Cardiac fibroblast (primary cell): ENCODE measurements at regions not wholly inside any gene's neighbourhood (a gene's known extent, or its start where the extent isn't known, plus 50 kb on each side); places are given as distances from the start of the nearest gene placed in this dataset.

ENCODE experiments used
- DNase-seq, 2 donors: peaks; one replicate each; pipeline versions ENCODE4 v3.0.0 to v3.0.0-alpha.2; 2010; ENCODE audit warnings: low read depth in 2 of 2
- H3K4me3 ChIP-seq, 2 donors: replicated peaks in 1 of 2; 1 replicate in 1 of 2; 2 replicates in 1 of 2; pipeline ENCODE4 v1.5.1; 2011; ENCODE audit warnings: low read depth in 2 of 2, low read length in 2 of 2, mild to moderate bottlenecking in 2 of 2, moderate library complexity in 1 of 2
- TF ChIP-seq, protein P1 (sequence below): IDR thresholded peaks from one replicate; pipeline ENCODE4 v1.5.1; 2011; ENCODE audit warnings: low read depth, mild to moderate bottlenecking, low read length, inconsistent platforms

DNA sequence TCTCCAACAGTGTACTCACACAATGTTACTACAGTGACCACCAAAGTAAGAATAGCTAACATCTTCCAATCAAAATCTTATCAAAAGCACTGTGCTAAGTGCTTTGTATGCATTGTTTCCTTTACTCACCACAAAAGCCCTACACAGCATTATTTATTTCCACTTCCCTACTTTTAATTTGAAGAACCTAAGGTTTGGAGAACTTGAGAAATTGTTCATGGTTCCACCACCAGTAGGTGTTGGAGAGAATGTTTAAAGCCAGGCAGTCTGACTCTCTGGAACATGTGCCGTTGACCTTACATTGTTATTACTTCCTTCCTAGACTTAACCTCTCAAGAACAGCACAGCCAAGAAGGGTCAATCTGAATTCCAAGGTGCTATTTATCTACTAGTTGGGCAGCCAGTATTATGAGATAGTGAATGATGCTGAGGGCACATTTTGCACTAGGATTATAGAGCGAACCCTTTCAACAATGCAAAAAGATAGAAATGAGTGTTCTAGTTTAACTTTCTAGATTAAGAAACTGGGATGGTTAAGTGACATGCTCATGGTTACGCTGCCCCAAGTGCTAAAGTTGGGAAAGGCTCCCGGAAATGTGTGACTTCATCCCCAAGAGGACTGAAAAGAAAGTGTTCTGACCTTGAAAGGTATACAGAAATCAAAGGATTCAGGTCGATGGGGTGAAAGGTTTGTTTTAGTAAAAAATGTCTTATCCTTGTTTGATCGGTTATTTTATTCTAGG is 55.2 kb upstream of the FAM136A start:
- DNase-seq, result peak; percentile 3 to 43
- no peak overlapping the region for H3K4me3 ChIP-seq

DNA sequence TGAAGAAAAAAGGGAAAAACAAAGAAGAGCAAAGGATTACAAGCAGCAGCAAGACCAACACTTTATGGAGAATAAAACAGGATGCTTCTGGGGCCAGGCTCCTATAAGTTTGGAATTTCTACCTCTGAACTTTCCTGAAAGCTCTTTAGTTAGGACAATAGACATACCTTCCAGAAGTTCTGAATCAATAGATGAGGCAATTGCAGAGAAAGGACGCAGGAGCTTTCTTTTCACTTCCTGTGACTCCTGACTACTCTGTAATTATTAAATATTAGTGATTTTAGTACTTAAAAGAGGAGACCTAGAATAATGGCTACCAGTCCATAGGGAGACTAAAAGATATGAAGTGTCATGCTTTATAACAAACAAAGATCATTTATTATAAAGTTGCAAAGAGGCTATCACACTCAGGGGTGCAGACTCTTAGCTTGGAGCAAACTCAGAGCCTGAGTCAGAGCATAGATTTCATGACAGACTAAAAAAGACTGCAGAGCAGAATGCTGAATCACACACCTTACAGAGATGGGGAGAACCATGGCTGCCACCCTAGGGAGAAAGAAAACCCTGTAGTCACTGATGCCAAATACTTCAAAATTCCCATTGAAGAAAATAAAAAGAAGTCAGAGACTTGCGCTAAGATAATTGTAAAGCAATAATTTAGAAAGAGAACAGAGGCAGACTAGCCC is 52.5 kb upstream of the FAM136A start:
- H3K4me3 ChIP-seq, result no peak overlapping the region
- TF ChIP-seq, protein P1, sequence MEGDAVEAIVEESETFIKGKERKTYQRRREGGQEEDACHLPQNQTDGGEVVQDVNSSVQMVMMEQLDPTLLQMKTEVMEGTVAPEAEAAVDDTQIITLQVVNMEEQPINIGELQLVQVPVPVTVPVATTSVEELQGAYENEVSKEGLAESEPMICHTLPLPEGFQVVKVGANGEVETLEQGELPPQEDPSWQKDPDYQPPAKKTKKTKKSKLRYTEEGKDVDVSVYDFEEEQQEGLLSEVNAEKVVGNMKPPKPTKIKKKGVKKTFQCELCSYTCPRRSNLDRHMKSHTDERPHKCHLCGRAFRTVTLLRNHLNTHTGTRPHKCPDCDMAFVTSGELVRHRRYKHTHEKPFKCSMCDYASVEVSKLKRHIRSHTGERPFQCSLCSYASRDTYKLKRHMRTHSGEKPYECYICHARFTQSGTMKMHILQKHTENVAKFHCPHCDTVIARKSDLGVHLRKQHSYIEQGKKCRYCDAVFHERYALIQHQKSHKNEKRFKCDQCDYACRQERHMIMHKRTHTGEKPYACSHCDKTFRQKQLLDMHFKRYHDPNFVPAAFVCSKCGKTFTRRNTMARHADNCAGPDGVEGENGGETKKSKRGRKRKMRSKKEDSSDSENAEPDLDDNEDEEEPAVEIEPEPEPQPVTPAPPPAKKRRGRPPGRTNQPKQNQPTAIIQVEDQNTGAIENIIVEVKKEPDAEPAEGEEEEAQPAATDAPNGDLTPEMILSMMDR, result no peak
- peak in 1 of 2 donors; percentile 67 for DNase-seq

More for the DNA sequence above, 55.2 kb upstream of the FAM136A start:
- TF ChIP-seq, protein P1, result no peak
